GM12875 (cell line): ENCODE measurements at regions not wholly inside any gene's neighbourhood (a gene's known extent, or its start where the extent isn't known, plus 50 kb on each side); places are given as distances from the start of the nearest gene placed in this dataset.

Experiments
- H3K4me3 ChIP-seq: one replicate; pipeline ENCODE4 v1.5.1; 2011; ENCODE audit warnings: low read depth, low read length, control low read depth
- TF ChIP-seq, protein P1 (sequence below): IDR thresholded peaks from 2 replicates; pipeline ENCODE4 v1.5.1; 2011; ENCODE audit warnings: low read depth, mild to moderate bottlenecking, control low read depth, inconsistent platforms, low read length, moderate library complexity, borderline replicate concordance; ENCODE audit not compliant: insufficient read depth

DNA sequence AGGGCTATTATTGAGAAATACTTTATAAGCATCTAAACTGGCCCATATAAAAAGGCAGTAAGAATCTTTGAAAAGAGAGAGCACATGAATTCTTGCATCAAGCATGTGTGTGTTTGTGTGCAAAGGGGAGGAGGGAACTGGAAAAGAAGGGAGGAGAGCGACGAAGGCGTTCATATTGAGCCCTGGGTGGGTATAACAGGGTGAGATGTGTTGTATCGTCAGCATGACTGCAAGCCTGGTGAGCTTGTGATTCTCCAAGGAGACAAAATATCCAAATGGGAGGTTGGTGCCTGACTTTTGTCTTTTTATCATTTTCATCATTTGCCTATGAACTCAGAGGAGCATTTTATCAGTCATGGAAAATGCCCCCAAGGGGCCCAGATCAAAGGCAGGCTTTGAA is 70.8 kb upstream of the PMFBP1 start:
- no peak overlapping the region for H3K4me3 ChIP-seq
- TF ChIP-seq, protein P1, sequence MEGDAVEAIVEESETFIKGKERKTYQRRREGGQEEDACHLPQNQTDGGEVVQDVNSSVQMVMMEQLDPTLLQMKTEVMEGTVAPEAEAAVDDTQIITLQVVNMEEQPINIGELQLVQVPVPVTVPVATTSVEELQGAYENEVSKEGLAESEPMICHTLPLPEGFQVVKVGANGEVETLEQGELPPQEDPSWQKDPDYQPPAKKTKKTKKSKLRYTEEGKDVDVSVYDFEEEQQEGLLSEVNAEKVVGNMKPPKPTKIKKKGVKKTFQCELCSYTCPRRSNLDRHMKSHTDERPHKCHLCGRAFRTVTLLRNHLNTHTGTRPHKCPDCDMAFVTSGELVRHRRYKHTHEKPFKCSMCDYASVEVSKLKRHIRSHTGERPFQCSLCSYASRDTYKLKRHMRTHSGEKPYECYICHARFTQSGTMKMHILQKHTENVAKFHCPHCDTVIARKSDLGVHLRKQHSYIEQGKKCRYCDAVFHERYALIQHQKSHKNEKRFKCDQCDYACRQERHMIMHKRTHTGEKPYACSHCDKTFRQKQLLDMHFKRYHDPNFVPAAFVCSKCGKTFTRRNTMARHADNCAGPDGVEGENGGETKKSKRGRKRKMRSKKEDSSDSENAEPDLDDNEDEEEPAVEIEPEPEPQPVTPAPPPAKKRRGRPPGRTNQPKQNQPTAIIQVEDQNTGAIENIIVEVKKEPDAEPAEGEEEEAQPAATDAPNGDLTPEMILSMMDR: no peak

DNA sequence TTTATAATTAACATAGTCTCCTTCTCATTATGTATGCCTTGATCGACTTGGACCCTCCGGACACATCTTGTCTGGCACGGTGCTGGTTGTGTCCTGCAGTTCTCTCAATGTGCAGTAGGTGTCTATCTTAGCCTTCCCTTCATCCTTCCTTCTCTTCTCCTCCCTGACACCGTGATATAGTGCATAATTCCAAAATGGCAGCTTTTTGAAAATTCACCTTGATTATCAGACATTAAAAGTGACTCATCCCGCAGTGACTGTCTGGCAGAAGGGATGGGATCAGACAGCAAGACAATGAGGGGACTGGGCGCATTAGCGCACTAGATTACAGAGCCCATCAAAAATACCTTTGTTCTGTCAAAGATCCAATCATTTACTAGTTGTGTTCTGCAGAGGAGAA is 70.0 kb upstream of the PMFBP1 start:
- no peak overlapping the region for H3K4me3 ChIP-seq
- TF ChIP-seq, protein P1: peak; percentile 67

DNA sequence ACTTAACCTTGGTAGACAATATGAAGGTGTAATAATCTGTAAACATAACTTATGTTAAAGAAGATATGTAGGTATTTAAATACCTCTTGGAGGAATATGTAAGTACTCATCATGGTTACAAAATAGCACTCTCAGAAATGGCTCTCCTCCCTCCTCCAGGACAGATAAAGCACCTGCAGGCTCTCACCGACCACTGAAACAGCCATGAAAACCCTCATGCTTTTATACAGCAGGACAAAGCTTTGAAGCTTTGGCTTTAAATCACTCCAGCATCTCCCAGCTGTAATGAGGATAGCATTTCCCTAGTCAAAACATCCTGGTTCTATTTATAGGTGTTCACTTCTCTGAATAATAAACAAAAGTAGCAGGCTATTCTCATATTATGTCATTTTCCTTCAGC is 69.1 kb upstream of the PMFBP1 start:
- TF ChIP-seq, protein P1: no peak

DNA sequence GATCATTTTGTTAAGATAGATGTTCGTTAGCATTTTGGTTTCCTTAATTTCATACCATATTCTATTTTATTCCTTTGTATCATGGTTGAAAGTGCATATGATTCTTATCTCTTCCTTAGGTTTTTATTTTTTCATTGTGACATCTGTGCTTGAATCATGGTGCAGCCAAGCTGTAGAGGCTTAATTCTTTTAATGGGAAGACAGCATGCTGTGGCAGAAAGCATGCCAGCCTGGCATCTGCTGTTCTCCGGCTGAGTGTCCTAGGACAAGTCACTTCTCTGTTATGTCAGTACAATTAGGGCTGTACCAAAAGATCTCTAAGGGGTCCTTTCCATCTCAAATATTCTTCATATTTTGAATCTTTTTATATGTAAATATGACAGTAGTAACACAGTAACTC is 68.5 kb upstream of the PMFBP1 start:
- TF ChIP-seq, protein P1: no peak
- H3K4me3 ChIP-seq: no peak overlapping the region

More for the DNA sequence above, 69.1 kb upstream of the PMFBP1 start:
- no peak overlapping the region for H3K4me3 ChIP-seq

DNA sequence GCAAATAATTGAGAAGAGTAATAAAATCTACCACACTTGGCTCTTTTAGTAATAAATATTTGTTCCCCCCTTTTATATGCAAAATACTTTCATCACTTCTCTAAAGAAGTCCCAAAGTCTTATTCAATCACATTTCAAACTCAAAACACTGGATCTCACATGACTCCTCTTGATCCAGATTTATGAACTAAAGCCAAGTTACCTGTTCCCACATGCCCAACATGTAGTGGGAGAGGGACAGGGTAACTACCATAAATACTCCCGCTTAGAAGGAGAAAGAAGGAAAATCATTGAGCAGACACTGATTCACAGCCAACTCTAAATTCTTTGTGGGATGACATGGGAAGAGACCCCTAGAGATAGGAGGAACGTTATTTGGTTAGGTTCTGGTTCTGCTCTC is 64.9 kb upstream of the PMFBP1 start:
- TF ChIP-seq, protein P1: no peak

DNA sequence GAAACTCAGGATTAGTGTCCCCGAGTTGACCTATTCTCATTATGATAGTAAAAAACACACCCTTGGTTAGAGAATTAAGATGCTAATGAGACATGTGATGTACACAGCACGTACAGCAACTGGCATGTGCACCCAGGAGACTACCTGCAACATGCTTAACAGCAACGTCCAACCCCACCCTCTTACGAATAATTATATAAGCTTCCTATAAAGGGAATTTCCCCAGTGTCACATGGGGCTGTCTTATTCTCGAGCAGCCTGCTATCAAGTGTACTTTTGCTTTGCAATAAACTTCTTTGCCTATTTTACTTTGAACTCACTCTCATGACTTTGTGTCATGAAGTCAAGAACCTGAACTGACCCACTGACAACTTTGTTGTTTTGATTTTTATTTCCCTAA is 62.4 kb upstream of the PMFBP1 start:
- no peak overlapping the region for H3K4me3 ChIP-seq
- TF ChIP-seq, protein P1: no peak

More for the DNA sequence above, 64.9 kb upstream of the PMFBP1 start:
- no peak overlapping the region for H3K4me3 ChIP-seq

DNA sequence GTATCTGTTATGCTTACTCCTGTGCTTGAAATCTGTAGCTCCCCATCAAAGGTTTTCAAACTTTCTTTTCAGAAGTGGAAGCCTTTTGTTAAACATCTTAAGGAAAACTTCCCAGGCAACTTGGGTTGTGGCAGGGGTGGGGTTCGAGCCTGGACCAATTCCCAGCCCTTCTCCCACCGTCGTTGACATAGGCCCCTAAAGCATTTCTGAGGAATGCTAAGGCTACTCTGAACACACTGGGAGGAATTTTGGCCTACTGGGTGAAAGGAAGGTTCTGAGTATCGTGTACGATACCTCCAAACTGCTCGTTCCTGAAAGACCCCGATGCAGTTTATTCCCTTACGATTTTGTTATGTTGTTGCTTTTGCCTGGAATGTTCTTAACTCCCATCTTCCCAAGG is 56.1 kb upstream of the PMFBP1 start:
- TF ChIP-seq, protein P1: no peak
- H3K4me3 ChIP-seq: no peak overlapping the region
